HepG2 (cell line): ENCODE measurements at regions not wholly inside any gene's neighbourhood (a gene's known extent, or its start where the extent isn't known, plus 50 kb on each side); places are given as distances from the start of the nearest gene placed in this dataset.
A peak's percentile ranks its signal among the peaks of the same experiment; 100 is the strongest.

Experiments used
- ATAC-seq: fragments of 200-7000 bp; cut with Tn5 transposase; 3 replicates; pipeline ENCODE4 v1.9.1; 2020; ENCODE audit warnings: mild to moderate bottlenecking, moderate library complexity
- BruUV-seq: library from RNA; stranded (reverse); fragments of 400-500 nt; replicated peaks from 2 replicates; lab custom pipeline; 2021; lab: Mats Ljungman, UMichigan
- CTCF ChIA-PET: fragments of 300-600 bp; formaldehyde crosslinking; extraction: SDS; loops from one replicate; lab custom pipeline; 2021; ENCODE audit warnings: low total read pairs, inconsistent platforms, low intra/inter-chr PET ratio; lab: Yijun Ruan, JAX
- POLR2A ChIA-PET: fragments of 350-600 bp; sonication (Branson Sonifier 250); formaldehyde crosslinking; loops from one replicate; lab custom pipeline; 2020; ENCODE audit warnings: antibody characterized with exemption, inconsistent platforms; lab: Yijun Ruan, JAX
- DNase-seq: peaks from one replicate; pipeline ENCODE4 v3.0.0-alpha.2; 2015; ENCODE audit warnings: low spot score
- FAIRE-seq: peaks from 3 replicates; lab custom pipeline; 2011; peaks lifted over from hg19 to GRCh38; lab: Jason Lieb, UNC
- H2AFZ ChIP-seq: one replicate; pipeline ENCODE4 v1.6.1; 2011; ENCODE audit warnings: low read length, inconsistent platforms
- H3K27ac ChIP-seq: fragments of 300-600 bp; 3 replicates; pipeline ENCODE4 v1.8.0; 2011; ENCODE audit warnings: mixed run types, mild to moderate bottlenecking, mixed read lengths, low read length, inconsistent platforms; ENCODE audit not compliant: insufficient read depth; ENCODE audit errors: extremely low read length
- H3K27me3 ChIP-seq, 2 experiments: fragments of 200-600 bp in 1 of 2; 2 replicates in 1 of 2; 3 replicates in 1 of 2; pipeline versions ENCODE4 v1.6.0 to v1.8.0; 2011; ENCODE audit warnings: low read length in 2 of 2, mild to moderate bottlenecking in 2 of 2, moderate library complexity in 2 of 2, inconsistent platforms in 1 of 2; ENCODE audit not compliant: insufficient read depth in 2 of 2, control insufficient read depth in 1 of 2
- H3K36me3 ChIP-seq, 2 experiments: fragments of 200-600 bp in 1 of 2; replicated peaks in 1 of 2; 2 replicates in 1 of 2; 3 replicates in 1 of 2; pipeline versions ENCODE4 v1.5.1 to v1.8.0; 2011; ENCODE audit warnings: low read length in 2 of 2, inconsistent platforms in 1 of 2; ENCODE audit not compliant: insufficient read depth in 2 of 2, control insufficient read depth in 1 of 2
- H3K4me1 ChIP-seq: 2 replicates; pipeline ENCODE4 v1.5.1; 2012; ENCODE audit warnings: low read length, inconsistent platforms; ENCODE audit not compliant: insufficient read depth
- H3K4me2 ChIP-seq: 2 replicates; pipeline ENCODE4 v1.6.0; 2011; ENCODE audit warnings: low read depth, low read length, inconsistent platforms
- H3K4me3 ChIP-seq, 3 experiments: fragments of 200-600 bp in 1 of 3; sonication (generic), shearing (Covaris generic) in 1 of 3; replicated peaks in 1 of 3; 2 replicates each; pipeline ENCODE4 v1.5.1; 2011 to 2016; ENCODE audit warnings: low read length in 3 of 3, inconsistent platforms in 2 of 3, low read depth in 2 of 3, mild to moderate bottlenecking in 2 of 3, control low read depth in 1 of 3, mixed read lengths in 1 of 3; ENCODE audit not compliant: insufficient read depth in 1 of 3
- H3K79me2 ChIP-seq: one replicate; pipeline ENCODE4 v1.6.1; 2011; ENCODE audit warnings: low read length, inconsistent platforms; ENCODE audit not compliant: insufficient read depth
- H3K9ac ChIP-seq: 2 replicates; pipeline ENCODE4 v1.6.0; 2011; ENCODE audit warnings: mild to moderate bottlenecking, low read depth, low read length, inconsistent platforms; ENCODE audit not compliant: insufficient read depth
- H3K9me3 ChIP-seq: 2 replicates; pipeline ENCODE4 v1.5.1; 2012; ENCODE audit warnings: mild to moderate bottlenecking, low read length
- H4K20me1 ChIP-seq: 2 replicates; pipeline ENCODE4 v1.6.0; 2011; ENCODE audit warnings: inconsistent platforms, mild to moderate bottlenecking, low read length, moderate library complexity; ENCODE audit not compliant: insufficient read depth
- CTCF ChIP-seq: sonication (generic); formaldehyde crosslinking; IDR thresholded peaks from 2 replicates; pipeline ENCODE4 v1.5.0; 2020; ENCODE audit warnings: mild to moderate bottlenecking, missing genetic modification reagents, moderate library complexity
- DRAP1 ChIP-seq: IDR thresholded peaks from 2 replicates; pipeline ENCODE4 v1.6.1; 2016; ENCODE audit warnings: missing genetic modification reagents, missing compliant biosample characterization
- STAG1 ChIP-seq: sonication (generic); formaldehyde crosslinking; IDR thresholded peaks from 2 replicates; pipeline ENCODE4 v1.4.0; 2020; ENCODE audit warnings: missing genetic modification reagents
- ZNF276 ChIP-seq: sonication (generic); formaldehyde crosslinking; IDR thresholded peaks from 2 replicates; pipeline ENCODE4 v1.4.0; 2020; ENCODE audit warnings: mild to moderate bottlenecking, low read depth, missing genetic modification reagents
- WGBS: methylation state at CpG from one replicate; pipeline ENCODE4 v1.1.6; 2017; ENCODE audit warnings: low lambda C conversion rate; 5-methylcytosine and 5-hydroxymethylcytosine counted together
- in situ Hi-C: cut with HindIII; loops from 2 replicates; pipeline ENCODE4 v1.10.0; 2017; ENCODE audit warnings: low pct_unique_long_range_greater_than_20kb; ENCODE audit not compliant: extremely low pct_ligation_motif_present
- intact Hi-C: fragments of 100-400 bp; cut with micrococcal nuclease; formaldehyde crosslinking; loops from one replicate; pipeline ENCODE4 v1.10.0; 2022; ENCODE audit not compliant: unreplicated experiment

- H3K27me3 ChIP-seq = no peaks in the 10 kb centered on the region
- no peak for FAIRE-seq
Measured at GRCh38 chr3:8336456-8336855, 165.2 kb upstream of the LMCD1 start.

More at GRCh38 chr3:8336456-8336855, 165.2 kb upstream of the LMCD1 start:
- H4K20me1 ChIP-seq = no peaks in the 10 kb centered on the region
- peak; percentile 3 for DNase-seq
- in situ Hi-C loops (no loop called here), intact Hi-C loops (no loop called here)
- CTCF ChIA-PET = no interaction called here
- no peaks in the 10 kb centered on the region for H3K9me3 ChIP-seq
- no peak overlapping the region for H3K4me2 ChIP-seq
- BruUV-seq = no TSS peak
- H3K36me3 ChIP-seq = no peaks in the 10 kb centered on the region
- H3K79me2 ChIP-seq = no peaks in the 10 kb centered on the region
- no peak for ATAC-seq
- 26% methylated on average over 8 of the region's 8 CpGs for WGBS
- no peak overlapping the region for H3K9ac ChIP-seq
- H3K4me3 ChIP-seq = no peak overlapping the region
- TF ChIP-seq DRAP1 (no peak), CTCF (CRISPR knock-in tag) (peak; percentile 60), ZNF276 (CRISPR knock-in tag) (no peak), STAG1 (CRISPR knock-in tag) (peak; percentile 44; the same call in 1 of the 2 replicates)
- TF ChIP-seq, all 625 proteins: peak for 2
- H3K4me1 ChIP-seq = no peaks in the 10 kb centered on the region
- H2AFZ ChIP-seq = no peak overlapping the region
- no peak overlapping the region for H3K27ac ChIP-seq
- POLR2A ChIA-PET = no interaction called here
